KBM-7 (cell line): ENCODE measurements at regions not wholly inside any gene's neighbourhood (a gene's known extent, or its start where the extent isn't known, plus 50 kb on each side); places are given as distances from the start of the nearest gene placed in this dataset.
"Not testable (repeated sequence)": the region's sequence is repeated elsewhere in the genome, so short reads cannot be mapped to it uniquely, and the experiment has no call there.

Experiments used
- DNase-seq: peaks from one replicate; pipeline ENCODE4 v3.0.0-alpha.2; 2015
- in situ Hi-C: fragments of 300-500 bp; cut with MboI; formaldehyde crosslinking; loops from 2 replicates; pipeline ENCODE4 v1.14.3; 2020; ENCODE audit warnings: low sequenced_read_pairs, low pct_unique_long_range_greater_than_20kb, mixed read lengths

- DNase-seq, result no peak
- in situ Hi-C loops, result no loop called here
These were observed 85.1 kb downstream of the GNL3L start for GRCh38 chrX:54615109-54615508.

- in situ Hi-C loops, result no loop called here
- DNase-seq, result no peak
These were observed 103.6 kb downstream of the GNL3L start for GRCh38 chrX:54633641-54634040.

DNA sequence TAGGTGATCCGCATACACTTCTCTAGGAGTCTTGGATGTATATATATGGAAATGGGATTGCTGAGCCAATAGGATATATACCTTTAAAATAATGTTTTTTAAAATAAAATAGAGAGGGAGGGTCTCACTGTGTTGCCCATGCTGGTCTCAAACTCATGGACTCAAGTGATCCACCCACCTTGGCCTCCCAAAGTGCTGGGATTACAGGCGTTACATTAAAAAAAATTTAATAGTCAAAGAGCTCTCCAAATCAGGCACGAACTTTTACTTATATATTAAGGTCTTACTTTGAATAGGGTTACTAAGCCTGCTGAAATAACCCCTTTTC, 109.0 kb downstream of the GNL3L start:
- no peak for DNase-seq
- in situ Hi-C loops, result no loop called here

DNA sequence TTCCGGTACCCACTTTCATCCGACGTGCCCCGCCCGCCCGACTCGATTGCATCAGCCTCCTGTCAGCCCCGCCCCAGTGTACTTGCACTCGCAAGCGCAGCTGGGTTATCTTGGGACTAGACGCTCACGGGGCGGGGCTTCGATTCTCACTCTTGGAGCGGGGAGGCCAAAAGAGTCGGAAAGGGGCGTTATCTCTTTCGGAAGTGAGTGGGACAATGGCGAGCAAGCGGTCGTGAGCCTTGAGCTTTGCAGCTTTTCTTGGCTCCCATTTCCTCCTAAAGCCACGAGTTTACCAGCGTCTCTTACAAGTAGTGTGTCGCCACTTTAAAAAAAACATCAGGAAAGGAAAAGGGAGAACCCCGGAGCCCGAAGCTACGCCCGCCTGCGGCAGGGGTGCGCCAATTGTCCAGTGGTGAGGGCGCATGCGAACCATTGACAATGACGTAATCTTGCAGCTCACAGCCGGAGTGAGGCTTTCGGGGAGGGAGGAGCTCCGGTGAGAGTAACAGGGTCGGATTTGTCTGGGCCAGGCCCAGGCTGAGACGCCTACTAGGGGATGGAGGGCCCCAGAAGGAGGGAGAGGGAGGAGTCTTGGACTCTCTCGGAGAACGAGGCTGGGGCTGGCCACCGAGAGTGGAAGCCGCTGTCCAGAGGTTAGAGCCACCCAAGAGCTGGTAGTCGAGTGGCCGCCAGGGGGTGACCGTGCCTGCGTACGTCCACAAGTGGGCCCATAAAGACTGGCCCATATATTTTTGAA, 109.5 kb downstream of the GNL3L start:
- peak; percentile 98 for DNase-seq
- in situ Hi-C loops, result no loop called here

DNA sequence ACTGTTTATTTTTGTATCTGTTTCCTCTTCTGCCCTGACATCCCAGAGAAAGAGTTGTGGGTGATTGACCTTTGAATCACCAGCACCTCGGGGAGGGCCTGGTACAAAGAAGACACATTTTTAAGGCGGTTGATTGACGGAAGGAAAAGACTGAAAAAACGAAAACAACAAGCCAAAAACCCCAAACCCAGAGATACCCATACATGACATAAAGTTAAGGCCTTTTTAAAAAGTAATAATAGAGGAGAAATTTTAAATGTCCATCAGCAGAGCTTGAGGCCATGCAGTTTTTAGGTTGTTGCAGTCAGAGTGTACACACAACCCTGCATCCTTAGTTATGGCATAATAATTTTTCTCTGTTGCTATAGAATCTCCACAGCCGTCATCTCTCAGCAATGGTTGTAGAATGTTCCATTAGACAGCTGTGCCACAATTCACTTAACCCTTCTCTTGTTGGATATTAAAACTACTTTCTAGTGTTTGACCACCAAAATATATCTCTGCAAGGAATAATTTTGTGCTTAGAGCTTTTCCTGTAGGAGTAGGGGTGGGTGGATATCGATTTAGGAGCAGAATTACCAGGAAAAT, 110.2 kb downstream of the GNL3L start:
- no peak for DNase-seq
- in situ Hi-C loops, result no loop called here

DNA sequence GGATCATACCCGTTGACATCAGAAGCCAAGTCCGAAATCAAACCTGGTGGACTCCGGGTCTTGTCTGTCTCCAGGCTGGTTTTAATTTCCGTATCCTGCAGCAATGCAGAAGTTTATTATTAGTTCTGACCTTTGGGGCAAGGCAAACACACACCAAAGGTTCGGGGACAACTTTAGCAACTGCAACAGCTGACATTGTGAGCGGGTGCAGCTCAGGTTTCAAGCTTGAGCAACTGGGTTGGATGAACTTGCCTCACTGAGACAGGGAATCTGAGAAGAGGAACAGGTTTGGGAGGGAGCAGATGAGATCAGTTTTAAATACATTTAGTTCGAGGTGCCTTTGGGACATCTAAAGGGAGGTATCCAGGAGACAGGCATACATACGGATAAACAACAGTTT, 110.7 kb downstream of the GNL3L start:
- in situ Hi-C loops, result no loop called here
- no peak for DNase-seq

DNA sequence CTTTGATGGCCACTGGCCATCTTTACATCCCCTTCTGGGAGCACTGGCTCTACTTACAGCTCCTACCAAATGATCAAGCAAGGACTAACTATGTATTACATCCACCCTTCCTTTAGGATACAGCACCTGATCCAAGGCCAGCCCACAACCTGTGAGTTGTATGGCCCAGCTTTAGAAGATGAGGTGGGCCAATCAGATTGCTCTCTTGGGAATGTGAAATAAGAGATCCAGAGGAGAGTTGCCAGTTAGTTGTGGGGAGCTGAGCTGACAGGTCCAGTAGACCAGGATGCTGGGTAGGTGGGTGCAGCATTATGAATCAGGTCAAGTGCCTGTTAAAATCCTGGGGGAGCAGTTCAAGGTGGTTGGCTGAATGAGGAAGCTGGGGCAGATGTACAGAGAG, 111.5 kb downstream of the GNL3L start:
- in situ Hi-C loops, result no loop called here
- no peak for DNase-seq

DNA sequence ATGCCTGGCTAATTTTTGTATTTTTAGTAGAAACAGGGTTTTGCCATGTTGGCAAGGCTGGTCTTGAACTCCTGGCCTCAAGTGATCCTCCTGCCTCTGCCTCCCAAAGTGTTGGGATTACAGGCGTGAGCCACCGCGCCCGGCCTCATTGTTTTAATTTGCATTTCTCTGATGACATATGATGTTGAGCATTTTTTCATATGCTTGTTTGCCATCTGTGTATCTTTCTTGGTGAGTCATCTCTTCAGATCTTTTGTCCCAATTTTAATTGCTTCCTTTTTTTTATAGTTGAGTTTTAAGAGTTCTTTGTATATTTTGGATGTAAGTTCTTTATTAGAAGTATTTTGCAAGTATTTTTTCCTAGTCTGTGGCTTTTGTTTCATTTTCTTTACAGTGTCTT, 117.6 kb downstream of the GNL3L start:
- in situ Hi-C loops, DNase-seq: not testable (repeated sequence)

GRCh38 chrX:54659547-54659946, 129.5 kb downstream of the GNL3L start:
- no peak for DNase-seq
- in situ Hi-C loops, result no loop called here

- DNase-seq, result no peak
- in situ Hi-C loops, result no loop called here
These were observed 122.3 kb downstream of the ITIH6 start for GRCh38 chrX:54675762-54676161.

DNA sequence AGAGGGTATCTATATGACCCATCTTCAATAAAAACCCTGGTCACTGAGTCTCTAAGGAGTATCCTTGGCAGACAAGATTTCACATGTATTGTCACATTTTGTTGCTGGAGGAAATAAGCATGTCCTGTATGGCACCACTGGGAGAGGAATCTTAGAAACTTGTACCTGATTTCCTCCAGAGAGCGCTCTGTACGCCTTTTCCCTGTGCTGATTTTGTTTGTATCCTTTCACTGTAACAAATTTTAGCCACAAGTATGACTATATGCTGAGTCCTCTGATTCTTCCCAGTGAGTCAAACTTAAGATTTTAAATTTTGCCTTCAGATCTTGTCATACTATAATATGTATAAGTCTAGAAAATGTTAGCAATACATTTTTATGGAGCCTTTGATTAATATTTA, 102.8 kb downstream of the ITIH6 start:
- in situ Hi-C loops, result no loop called here
- no peak for DNase-seq

- DNase-seq, result no peak
- in situ Hi-C loops, result no loop called here
These were observed 102.1 kb downstream of the ITIH6 start for GRCh38 chrX:54695816-54696487.
